Endothelial cell of umbilical vein (primary cell): ENCODE measurements at regions not wholly inside any gene's neighbourhood (a gene's known extent, or its start where the extent isn't known, plus 50 kb on each side); places are given as distances from the start of the nearest gene placed in this dataset.

Experiments used
- BruUV-seq: library from RNA; stranded (reverse); fragments of 400-500 nt; replicated peaks from 2 replicates; lab custom pipeline; 2021; lab: Mats Ljungman, UMichigan
- CTCF ChIA-PET: fragments of 300-600, 350-600 bp; sonication (Branson Sonifier 250); formaldehyde crosslinking; loops from one replicate; lab custom pipeline; 2021; ENCODE audit warnings: antibody characterized with exemption, inconsistent platforms; lab: Charles Lee
- POLR2A ChIA-PET: fragments of 300-600, 350-600 bp; sonication (Branson Sonifier 250); formaldehyde crosslinking; loops from one replicate; lab custom pipeline; 2021; ENCODE audit warnings: antibody characterized with exemption, inconsistent platforms; lab: Charles Lee
- DNase-seq: peaks from one replicate; pipeline ENCODE4 v3.0.0-alpha.2; 2011; ENCODE audit warnings: low read depth, low spot score
- FAIRE-seq: peaks from 2 replicates; lab custom pipeline; 2011; peaks lifted over from hg19 to GRCh38; lab: Jason Lieb, UNC
- H2AFZ ChIP-seq: 2 replicates; pipeline ENCODE4 v1.6.0; 2012; ENCODE audit warnings: low read depth, low read length, control low read depth, inconsistent platforms
- H3K27ac ChIP-seq: 2 replicates; pipeline ENCODE4 v1.5.1; 2011; ENCODE audit warnings: low read depth, mild to moderate bottlenecking, control low read depth, low read length, moderate library complexity; ENCODE audit not compliant: insufficient read depth
- H3K27me3 ChIP-seq, 2 experiments: 2 replicates each; pipeline versions ENCODE4 v1.6.0 to v1.6.1; 2011; ENCODE audit warnings: low read length in 2 of 2, mixed read lengths in 1 of 2; ENCODE audit not compliant: control insufficient read depth in 2 of 2, insufficient read depth in 2 of 2
- H3K36me3 ChIP-seq, 2 experiments: 2 replicates in 1 of 2; 3 replicates in 1 of 2; pipeline ENCODE4 v1.5.1; 2011; ENCODE audit warnings: low read length in 2 of 2, mild to moderate bottlenecking in 1 of 2, moderate library complexity in 1 of 2; ENCODE audit not compliant: control insufficient read depth in 2 of 2, insufficient read depth in 2 of 2; ENCODE audit errors: extremely low read depth in 1 of 2
- H3K4me1 ChIP-seq: 3 replicates; pipeline ENCODE4 v1.5.1; 2011; ENCODE audit warnings: mild to moderate bottlenecking, low read length; ENCODE audit not compliant: control insufficient read depth, insufficient read depth; ENCODE audit errors: extremely low read depth
- H3K4me2 ChIP-seq: 2 replicates; pipeline ENCODE4 v1.6.1; 2011; ENCODE audit warnings: low read length, control low read depth, mixed read lengths; ENCODE audit not compliant: insufficient read depth
- H3K4me3 ChIP-seq, 3 experiments: fragments of 200-600 bp in 1 of 3; sonication (generic), shearing (Covaris generic) in 1 of 3; replicated peaks in 1 of 3; 2 replicates each; pipeline ENCODE4 v1.5.1; 2011 to 2016; ENCODE audit warnings: control low read depth in 3 of 3, low read length in 3 of 3, mild to moderate bottlenecking in 2 of 3, inconsistent platforms in 1 of 3, low read depth in 1 of 3, moderate library complexity in 1 of 3; ENCODE audit not compliant: insufficient read depth in 1 of 3
- H3K79me2 ChIP-seq: 2 replicates; pipeline ENCODE4 v1.6.0; 2012; ENCODE audit warnings: low read length, inconsistent platforms; ENCODE audit not compliant: control insufficient read depth, insufficient read depth
- H3K9ac ChIP-seq: replicated peaks from 2 replicates; pipeline ENCODE3; 2011; ENCODE audit warnings: low read length, control low read depth; ENCODE audit not compliant: insufficient read depth; ENCODE audit errors: extremely low read depth
- H3K9me1 ChIP-seq: replicated peaks from 3 replicates; pipeline ENCODE4 v1.6.0; 2011; ENCODE audit warnings: mild to moderate bottlenecking, low read length; ENCODE audit not compliant: control insufficient read depth, insufficient read depth; ENCODE audit errors: extremely low read depth
- H3K9me3 ChIP-seq: replicated peaks from 2 replicates; pipeline ENCODE4 v1.5.1; 2012; ENCODE audit warnings: low read length, inconsistent platforms; ENCODE audit not compliant: control insufficient read depth, insufficient read depth
- H4K20me1 ChIP-seq: replicated peaks from 2 replicates; pipeline ENCODE3; 2011; ENCODE audit warnings: mild to moderate bottlenecking, low read length; ENCODE audit not compliant: control insufficient read depth, insufficient read depth; ENCODE audit errors: extremely low read depth
- CTCF ChIP-seq, 2 donors: IDR thresholded peaks; 1 replicate in 1 of 2; 2 replicates in 1 of 2; pipeline ENCODE4 v1.5.1; 2011; ENCODE audit warnings: low read length in 2 of 2, mild to moderate bottlenecking in 2 of 2, moderate library complexity in 2 of 2, control low read depth in 1 of 2, inconsistent platforms in 1 of 2, low read depth in 1 of 2; ENCODE audit not compliant: insufficient read depth in 1 of 2; ENCODE audit errors: extremely low read depth in 1 of 2
- EZH2 ChIP-seq: IDR thresholded peaks from 2 replicates; pipeline ENCODE4 v1.6.1; 2012; ENCODE audit warnings: borderline replicate concordance, low read depth, mild to moderate bottlenecking, moderate library complexity, low read length, inconsistent platforms; ENCODE audit not compliant: severe bottlenecking
- FOS ChIP-seq: IDR thresholded peaks from 2 replicates; pipeline ENCODE4 v1.6.1; 2011; ENCODE audit warnings: mild to moderate bottlenecking, low read length, moderate library complexity, borderline replicate concordance; ENCODE audit not compliant: insufficient read depth
- GATA2 ChIP-seq: IDR thresholded peaks from 2 replicates; pipeline ENCODE4 v1.7.0; 2011; ENCODE audit warnings: low read depth, mild to moderate bottlenecking, moderate library complexity, mixed read lengths, low read length; ENCODE audit not compliant: insufficient read length, insufficient read depth
- JUN ChIP-seq: IDR thresholded peaks from 2 replicates; pipeline ENCODE4 v1.6.1; 2011; ENCODE audit warnings: borderline replicate concordance, low read depth; ENCODE audit not compliant: insufficient read length, insufficient read depth
- MAX ChIP-seq: IDR thresholded peaks from 2 replicates; pipeline ENCODE4 v1.6.1; 2011; ENCODE audit not compliant: insufficient read depth, insufficient read length
- MYC ChIP-seq: IDR thresholded peaks from one replicate; pipeline ENCODE4 v1.6.1; 2011; ENCODE audit warnings: mild to moderate bottlenecking, low read depth, low read length
- POLR2A ChIP-seq: IDR thresholded peaks from 2 replicates; pipeline ENCODE4 v1.6.1; 2012; ENCODE audit warnings: low read depth, mild to moderate bottlenecking, control low read depth, low read length
- POLR2AphosphoS5 ChIP-seq: IDR thresholded peaks from 2 replicates; pipeline ENCODE4 v1.6.1; 2012; ENCODE audit warnings: low read depth, mild to moderate bottlenecking, control low read depth, low read length, moderate library complexity; ENCODE audit not compliant: insufficient read depth
- dilution Hi-C: fragments of 300-500 bp; cut with MboI; formaldehyde crosslinking; loops from one replicate; pipeline ENCODE4 v1.15.0; 2019; ENCODE audit warnings: low sequenced_read_pairs; ENCODE audit not compliant: extremely low pct_ligation_motif_present
- intact Hi-C: fragments of 100-400 bp; cut with micrococcal nuclease; formaldehyde crosslinking; loops from one replicate; pipeline ENCODE4 v1.10.0; 2022

- no peaks in the 10 kb centered on the region for H3K36me3 ChIP-seq
- no peaks in the 10 kb centered on the region for H3K9me1 ChIP-seq
- H3K9ac ChIP-seq, result no peak overlapping the region
- CTCF ChIA-PET, result no interaction called here
- H3K27ac ChIP-seq, result no peak overlapping the region
- H3K4me3 ChIP-seq, result no peak overlapping the region
- POLR2A ChIA-PET, result no interaction called here
- DNase-seq (no peak), FAIRE-seq (no peak)
- no TSS peak for BruUV-seq
- H3K27me3 ChIP-seq, result no peaks in the 10 kb centered on the region
- H3K4me1 ChIP-seq, result no peaks in the 10 kb centered on the region
- dilution Hi-C loops (no loop called here), intact Hi-C loops (no loop called here)
- TF ChIP-seq JUN (no peak), CTCF (IDR thresholded peaks at IDR 0.05; ENCODE audit: extremely low read depth in 1 of 2, insufficient read depth in 1 of 2, low read depth in 1 of 2, low read length in 2 of 2) (no peak), POLR2AphosphoS5 (no peak), EZH2 (no peak), GATA2 (no peak), MYC (no peak), FOS (no peak), POLR2A (no peak), MAX (no peak)
- no peak overlapping the region for H3K4me2 ChIP-seq
- no peaks in the 10 kb centered on the region for H4K20me1 ChIP-seq
- H2AFZ ChIP-seq, result no peak overlapping the region
- no peaks in the 10 kb centered on the region for H3K79me2 ChIP-seq
- no peaks in the 10 kb centered on the region for H3K9me3 ChIP-seq
Observed at GRCh38 chr13:67619995-67620380, 389.9 kb upstream of the PCDH9 start.
